ENCODE measurements at regions not wholly inside any gene's neighbourhood (a gene's known extent, or its start where the extent isn't known, plus 50 kb on each side); places are given as distances from the start of the nearest gene placed in this dataset.

GRCh38 chr3:74080056-74080461 is 455.3 kb upstream of the PDZRN3 start:
- ATAC-seq (no peak), DNase-seq (no peak)
- peaks cover 9% of the 10 kb centered on the region for H3K9me3 Mint-ChIP-seq (ENCODE audit: insufficient read depth)
- H3K27me3 Mint-ChIP-seq (ENCODE audit: low read depth), result no peaks in the 10 kb centered on the region
- no peak overlapping the region for H3K27ac Mint-ChIP-seq
- no peaks in the 10 kb centered on the region for H3K36me3 Mint-ChIP-seq (ENCODE audit: low read depth)
- H3K4me1 Mint-ChIP-seq (ENCODE audit: low read depth), result no peaks in the 10 kb centered on the region
- CTCF ChIA-PET, result no interaction called here
- POLR2A ChIA-PET, result no interaction called here
- no peak overlapping the region for H3K4me3 Mint-ChIP-seq

GRCh38 chr3:74075241-74075640 is 450.5 kb upstream of the PDZRN3 start:
- no peak overlapping the region for H3K27ac Mint-ChIP-seq
- no peak overlapping the region for H3K4me3 Mint-ChIP-seq
- H3K4me1 Mint-ChIP-seq (ENCODE audit: low read depth), result no peaks in the 10 kb centered on the region
- CTCF ChIA-PET, result no interaction called here
- H3K36me3 Mint-ChIP-seq (ENCODE audit: low read depth), result no peaks in the 10 kb centered on the region
- ATAC-seq (no peak), DNase-seq (no peak)
- H3K9me3 Mint-ChIP-seq (ENCODE audit: insufficient read depth), result no peaks in the 10 kb centered on the region
- POLR2A ChIA-PET, result no interaction called here
- no peaks in the 10 kb centered on the region for H3K27me3 Mint-ChIP-seq (ENCODE audit: low read depth)

GRCh38 chr3:74074700-74075099 is 450.0 kb upstream of the PDZRN3 start:
- no peaks in the 10 kb centered on the region for H3K36me3 Mint-ChIP-seq (ENCODE audit: low read depth)
- no peak overlapping the region for H3K27ac Mint-ChIP-seq
- no peaks in the 10 kb centered on the region for H3K4me1 Mint-ChIP-seq (ENCODE audit: low read depth)
- POLR2A ChIA-PET, result no interaction called here
- H3K27me3 Mint-ChIP-seq (ENCODE audit: low read depth), result no peaks in the 10 kb centered on the region
- H3K4me3 Mint-ChIP-seq, result no peak overlapping the region
- CTCF ChIA-PET, result no interaction called here
- DNase-seq (no peak), ATAC-seq (no peak)
- H3K9me3 Mint-ChIP-seq (ENCODE audit: insufficient read depth), result no peaks in the 10 kb centered on the region

GRCh38 chr3:74067296-74067695 is 442.6 kb upstream of the PDZRN3 start:
- Mint-ChIP-seq H3K36me3 (ENCODE audit: low read depth) (no peaks in the 10 kb centered on the region), H3K4me3 (no peak overlapping the region), H3K27me3 (ENCODE audit: low read depth) (no peaks in the 10 kb centered on the region), H3K9me3 (ENCODE audit: insufficient read depth) (no peaks in the 10 kb centered on the region), H3K4me1 (ENCODE audit: low read depth) (no peaks in the 10 kb centered on the region), H3K27ac (no peak overlapping the region)
- CTCF ChIA-PET, result no interaction called here
- ATAC-seq (no peak), DNase-seq (no peak)
- POLR2A ChIA-PET, result no interaction called here

GRCh38 chr3:74066456-74066855 is 441.7 kb upstream of the PDZRN3 start:
- no peak overlapping the region for H3K27ac Mint-ChIP-seq
- no peak overlapping the region for H3K4me3 Mint-ChIP-seq
- POLR2A ChIA-PET, result no interaction called here
- CTCF ChIA-PET, result no interaction called here
- DNase-seq (no peak), ATAC-seq (no peak)
- no peaks in the 10 kb centered on the region for H3K36me3 Mint-ChIP-seq (ENCODE audit: low read depth)
- no peaks in the 10 kb centered on the region for H3K4me1 Mint-ChIP-seq (ENCODE audit: low read depth)
- H3K9me3 Mint-ChIP-seq (ENCODE audit: insufficient read depth), result no peaks in the 10 kb centered on the region
- H3K27me3 Mint-ChIP-seq (ENCODE audit: low read depth), result no peaks in the 10 kb centered on the region

GRCh38 chr3:74059923-74060600 is 435.3 kb upstream of the PDZRN3 start:
- no peak for DNase-seq
- Mint-ChIP-seq H3K27me3 (ENCODE audit: low read depth) (no peaks in the 10 kb centered on the region), H3K4me1 (ENCODE audit: low read depth) (no peaks in the 10 kb centered on the region), H3K4me3 (no peak overlapping the region), H3K9me3 (ENCODE audit: insufficient read depth) (no peaks in the 10 kb centered on the region), H3K27ac (no peak overlapping the region), H3K36me3 (ENCODE audit: low read depth) (no peaks in the 10 kb centered on the region)
- ChIA-PET CTCF (no interaction called here), POLR2A (no interaction called here)
- ATAC-seq, result no peak

GRCh38 chr3:74059301-74059922 is 434.7 kb upstream of the PDZRN3 start:
- Mint-ChIP-seq H3K27me3 (ENCODE audit: low read depth) (no peaks in the 10 kb centered on the region), H3K4me1 (ENCODE audit: low read depth) (no peaks in the 10 kb centered on the region), H3K4me3 (no peak overlapping the region), H3K9me3 (ENCODE audit: insufficient read depth) (no peaks in the 10 kb centered on the region), H3K36me3 (ENCODE audit: low read depth) (no peaks in the 10 kb centered on the region), H3K27ac (no peak overlapping the region)
- POLR2A ChIA-PET, result no interaction called here
- ATAC-seq (no peak), DNase-seq (no peak)
- CTCF ChIA-PET, result no interaction called here

GRCh38 chr3:74057169-74057568 is 432.4 kb upstream of the PDZRN3 start:
- DNase-seq, result no peak
- no peak overlapping the region for H3K4me3 Mint-ChIP-seq
- no peak overlapping the region for H3K27ac Mint-ChIP-seq
- no peaks in the 10 kb centered on the region for H3K4me1 Mint-ChIP-seq (ENCODE audit: low read depth)
- no peaks in the 10 kb centered on the region for H3K9me3 Mint-ChIP-seq (ENCODE audit: insufficient read depth)
- H3K36me3 Mint-ChIP-seq (ENCODE audit: low read depth), result no peaks in the 10 kb centered on the region
- ATAC-seq, result no peak
- ChIA-PET POLR2A (no interaction called here), CTCF (no interaction called here)
- no peaks in the 10 kb centered on the region for H3K27me3 Mint-ChIP-seq (ENCODE audit: low read depth)

- DNase-seq (no peak), ATAC-seq (no peak)
- Mint-ChIP-seq H3K4me3 (no peak overlapping the region), H3K27ac (no peak overlapping the region), H3K27me3 (ENCODE audit: low read depth) (no peaks in the 10 kb centered on the region), H3K36me3 (ENCODE audit: low read depth) (no peaks in the 10 kb centered on the region), H3K9me3 (ENCODE audit: insufficient read depth) (no peaks in the 10 kb centered on the region), H3K4me1 (ENCODE audit: low read depth) (no peaks in the 10 kb centered on the region)
- ChIA-PET POLR2A (no interaction called here), CTCF (no interaction called here)
These were observed 430.3 kb upstream of the PDZRN3 start for GRCh38 chr3:74055061-74055460.

- ATAC-seq (no peak), DNase-seq (no peak)
- Mint-ChIP-seq H3K27me3 (ENCODE audit: low read depth) (no peaks in the 10 kb centered on the region), H3K4me3 (no peak overlapping the region), H3K9me3 (ENCODE audit: insufficient read depth) (no peaks in the 10 kb centered on the region), H3K27ac (no peak overlapping the region), H3K36me3 (ENCODE audit: low read depth) (no peaks in the 10 kb centered on the region), H3K4me1 (ENCODE audit: low read depth) (no peaks in the 10 kb centered on the region)
- POLR2A ChIA-PET, result no interaction called here
- CTCF ChIA-PET, result no interaction called here
These were observed 429.8 kb upstream of the PDZRN3 start for GRCh38 chr3:74054566-74054965.

GRCh38 chr3:74053970-74054516 is 429.3 kb upstream of the PDZRN3 start:
- Mint-ChIP-seq H3K36me3 (ENCODE audit: low read depth) (no peaks in the 10 kb centered on the region), H3K27ac (no peak overlapping the region), H3K4me1 (ENCODE audit: low read depth) (no peaks in the 10 kb centered on the region), H3K4me3 (no peak overlapping the region), H3K27me3 (ENCODE audit: low read depth) (no peaks in the 10 kb centered on the region), H3K9me3 (ENCODE audit: insufficient read depth) (no peaks in the 10 kb centered on the region)
- ATAC-seq, result no peak
- ChIA-PET POLR2A (no interaction called here), CTCF (no interaction called here)
- no peak for DNase-seq

- CTCF ChIA-PET, result no interaction called here
- no peaks in the 10 kb centered on the region for H3K4me1 Mint-ChIP-seq (ENCODE audit: low read depth)
- POLR2A ChIA-PET, result no interaction called here
- no peaks in the 10 kb centered on the region for H3K36me3 Mint-ChIP-seq (ENCODE audit: low read depth)
- no peaks in the 10 kb centered on the region for H3K27me3 Mint-ChIP-seq (ENCODE audit: low read depth)
- no peak overlapping the region for H3K4me3 Mint-ChIP-seq
- ATAC-seq (no peak), DNase-seq (no peak)
- peaks cover 4% of the 10 kb centered on the region for H3K9me3 Mint-ChIP-seq (ENCODE audit: insufficient read depth)
- H3K27ac Mint-ChIP-seq, result no peak overlapping the region
These were observed 424.7 kb upstream of the PDZRN3 start for GRCh38 chr3:74049444-74049843.

GRCh38 chr3:74048699-74049098 is 424.0 kb upstream of the PDZRN3 start:
- no peaks in the 10 kb centered on the region for H3K36me3 Mint-ChIP-seq (ENCODE audit: low read depth)
- ChIA-PET POLR2A (no interaction called here), CTCF (no interaction called here)
- ATAC-seq (no peak), DNase-seq (no peak)
- no peak overlapping the region for H3K27ac Mint-ChIP-seq
- H3K4me3 Mint-ChIP-seq, result no peak overlapping the region
- H3K4me1 Mint-ChIP-seq (ENCODE audit: low read depth), result no peaks in the 10 kb centered on the region
- H3K27me3 Mint-ChIP-seq (ENCODE audit: low read depth), result no peaks in the 10 kb centered on the region
- peaks cover 4% of the 10 kb centered on the region for H3K9me3 Mint-ChIP-seq (ENCODE audit: insufficient read depth)
